GM18909 (cell line): ENCODE measurements at regions not wholly inside any gene's neighbourhood (a gene's known extent, or its start where the extent isn't known, plus 50 kb on each side); places are given as distances from the start of the nearest gene placed in this dataset.

Experiments
- ATAC-seq: cut with Tn5 transposase; IDR thresholded peaks from one replicate; pipeline ENCODE4 v1.9.1; 2021; ENCODE audit warnings: mild to moderate bottlenecking; ENCODE audit not compliant: unreplicated experiment, poor library complexity

DNA sequence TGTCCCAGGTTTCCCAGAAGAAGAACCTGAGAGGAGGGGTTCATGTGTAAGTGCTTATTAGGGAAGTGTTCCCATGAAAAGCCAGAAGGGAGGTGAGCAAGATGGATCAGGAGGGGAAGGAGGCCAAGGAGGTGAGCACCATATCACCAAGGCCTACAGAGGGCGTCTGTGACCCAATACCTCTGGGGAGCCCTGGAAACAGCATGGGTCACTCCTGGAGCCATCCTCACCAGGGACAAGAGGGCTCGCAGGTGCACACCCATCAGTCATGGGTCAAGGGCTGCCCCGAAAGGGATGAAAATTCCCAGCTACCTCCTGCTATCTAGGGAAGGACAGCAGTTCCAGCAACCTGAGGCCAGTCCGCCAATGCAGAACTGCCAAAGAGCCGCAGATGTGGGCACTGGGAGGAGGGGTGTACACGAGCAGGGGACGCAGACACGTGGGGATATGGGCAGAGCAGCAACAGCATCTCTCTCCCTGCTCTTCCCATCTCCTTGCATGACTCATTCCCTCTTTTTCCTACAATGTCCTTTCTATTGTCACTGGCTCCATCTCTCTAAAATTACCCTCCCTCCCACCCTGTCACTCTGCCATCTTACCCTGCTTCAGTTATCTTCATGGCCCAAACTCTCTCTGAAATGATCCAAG, 167.6 kb upstream of the FSTL4 start:
- no peak for ATAC-seq

DNA sequence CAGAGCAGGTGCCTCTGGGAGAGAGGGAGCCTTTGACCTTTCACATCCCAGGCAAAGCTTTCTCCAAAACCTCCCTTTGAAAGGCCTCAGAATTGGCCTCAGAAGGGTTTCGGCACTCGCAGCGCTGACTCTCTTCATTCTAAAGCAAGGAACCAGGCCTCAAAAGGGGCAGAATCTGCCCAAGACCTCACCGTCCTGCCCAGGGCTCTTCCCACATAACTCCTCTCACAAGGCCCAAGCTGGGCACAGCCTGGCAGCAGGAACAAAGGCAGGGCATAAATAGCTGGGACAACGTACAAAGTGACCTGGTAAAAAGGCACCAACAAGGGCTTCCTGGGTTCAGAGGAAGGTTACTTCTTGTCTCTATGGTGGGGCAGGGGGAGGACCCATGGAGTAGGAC, 166.3 kb upstream of the FSTL4 start:
- ATAC-seq = no peak

DNA sequence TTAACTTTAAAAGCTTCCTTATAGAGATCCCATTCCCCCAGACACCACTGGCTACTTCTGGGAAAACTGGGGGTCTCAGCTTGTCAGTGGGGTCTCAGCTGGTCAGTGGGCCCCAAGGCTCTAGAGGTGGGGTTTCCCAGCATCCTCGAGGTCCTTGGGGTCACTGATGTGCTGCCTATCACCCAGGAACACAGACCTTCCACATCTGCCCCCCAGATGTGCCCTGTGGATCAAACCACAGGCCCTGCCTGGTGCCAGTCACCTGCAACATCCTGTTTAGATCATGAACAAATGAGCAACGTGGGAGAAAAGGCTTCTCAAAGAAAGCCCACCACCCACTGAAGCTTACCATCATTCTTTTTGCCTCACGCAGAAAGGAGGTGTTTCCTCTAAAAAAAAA, 165.6 kb upstream of the FSTL4 start:
- no peak for ATAC-seq

DNA sequence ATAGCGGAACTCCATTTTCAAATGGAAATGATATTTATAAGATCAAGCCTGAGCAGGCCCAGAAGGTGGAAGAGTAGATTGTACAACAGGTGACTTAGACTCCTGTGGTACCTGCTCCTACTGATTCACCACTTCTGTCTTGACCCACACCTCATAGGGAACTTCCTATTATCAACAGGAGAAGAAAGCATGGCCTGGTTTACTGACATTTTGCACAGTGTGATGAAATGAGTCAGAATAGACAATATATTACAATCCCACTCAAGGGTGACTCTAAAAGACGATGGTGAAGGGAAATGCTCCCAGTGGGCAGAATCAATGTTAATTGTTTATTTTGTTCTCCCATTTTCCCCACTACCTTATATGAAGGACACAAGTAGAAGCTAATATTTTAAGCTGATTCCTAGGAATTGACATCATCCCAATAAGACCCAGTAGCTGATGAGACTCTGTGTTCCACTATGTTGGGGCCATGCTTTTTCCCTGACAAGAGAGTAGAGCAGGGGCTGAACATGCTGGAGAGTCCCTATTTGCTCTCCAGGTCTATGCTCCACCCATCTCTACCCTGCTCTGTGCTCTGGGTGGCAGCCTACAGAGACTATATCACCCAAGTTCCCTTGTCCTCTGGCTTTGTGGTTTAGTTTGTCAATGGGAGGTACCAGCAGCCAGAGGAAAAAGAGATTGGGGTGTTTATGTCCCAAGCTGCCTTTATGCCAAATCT, 163.4 kb upstream of the FSTL4 start:
- ATAC-seq = no peak

DNA sequence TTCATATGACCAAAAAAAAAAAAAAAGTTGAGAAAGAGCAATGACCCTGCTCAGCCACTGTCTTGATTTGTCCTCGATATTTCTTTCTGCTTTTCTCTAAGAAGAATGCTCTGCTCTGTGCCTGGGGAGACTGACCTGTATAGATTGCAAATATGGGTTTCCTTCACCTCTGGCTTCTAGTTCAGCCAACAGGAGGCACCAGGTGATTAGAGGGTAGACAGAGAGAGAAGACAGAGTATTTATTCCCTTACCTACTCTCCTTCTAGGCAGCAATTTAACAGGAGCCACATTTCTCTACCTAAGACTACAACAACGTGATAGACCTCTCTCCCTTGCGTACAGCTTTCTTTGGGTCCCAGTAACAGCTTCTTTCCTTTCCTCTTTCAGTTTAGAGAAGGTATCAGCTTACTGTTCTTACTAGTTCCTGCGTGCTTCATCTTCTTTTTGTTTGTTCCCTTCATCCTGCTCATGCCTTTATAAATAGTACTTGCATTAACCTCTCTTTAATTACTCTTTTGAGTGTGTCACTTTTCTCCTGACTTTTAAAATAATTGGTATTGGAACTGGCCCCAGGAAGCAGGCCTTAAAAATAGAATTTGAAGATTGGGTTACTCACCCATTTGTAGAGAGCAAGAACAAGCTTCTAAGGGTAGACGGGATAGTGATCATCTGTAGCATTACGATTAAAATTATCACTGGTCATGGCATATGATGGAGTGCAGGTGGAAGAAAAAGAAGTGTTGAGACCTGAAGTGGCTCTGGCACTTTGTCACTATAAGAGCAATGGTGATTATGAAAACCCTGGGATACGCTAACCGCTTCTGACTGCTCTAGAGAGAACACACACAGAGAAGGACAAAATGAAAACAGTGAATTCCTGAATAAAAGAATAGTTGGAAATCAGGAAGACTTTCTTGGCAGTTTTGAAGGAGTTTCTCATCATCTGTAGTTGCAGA, 161.2 kb upstream of the FSTL4 start:
- ATAC-seq = no peak

DNA sequence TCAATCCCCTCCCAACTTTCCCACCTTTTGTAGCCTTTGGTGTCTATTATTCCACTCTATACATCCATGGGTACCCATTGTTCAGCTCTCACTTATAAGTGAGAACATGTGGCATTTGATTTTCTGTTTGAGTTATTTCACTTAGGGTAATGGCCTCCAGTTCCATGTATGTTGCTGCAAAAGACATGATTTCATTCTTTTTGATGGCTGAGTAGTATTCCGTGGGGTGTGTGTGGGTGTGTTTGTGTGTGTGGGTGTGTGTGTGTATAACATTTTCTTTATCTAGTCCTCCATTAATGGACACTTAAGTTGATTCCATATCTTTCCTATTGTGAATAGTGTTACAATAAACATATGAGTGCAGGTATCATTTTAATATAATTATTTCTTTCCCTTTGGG, 157.5 kb upstream of the FSTL4 start:
- no peak for ATAC-seq

DNA sequence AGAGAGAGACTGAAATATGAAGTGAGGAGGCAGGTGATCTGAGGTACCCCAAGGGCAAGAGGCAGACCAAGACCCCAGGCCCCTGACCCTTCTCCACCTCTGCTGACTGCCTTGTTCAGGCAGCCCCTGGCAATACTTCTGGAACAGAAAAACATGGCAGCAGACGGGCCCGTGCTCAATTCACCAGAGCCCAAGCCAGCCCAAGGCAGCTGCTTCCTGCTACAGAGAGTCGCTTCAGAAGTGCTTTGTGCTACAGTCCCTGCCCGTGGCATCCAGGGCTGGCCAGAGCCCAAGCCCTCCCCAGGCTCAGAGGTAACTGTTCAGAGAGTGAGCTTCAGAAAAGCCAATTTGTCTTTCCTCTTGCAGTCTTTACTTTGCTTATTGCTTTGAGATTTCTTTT, 151.4 kb upstream of the FSTL4 start:
- no peak for ATAC-seq

DNA sequence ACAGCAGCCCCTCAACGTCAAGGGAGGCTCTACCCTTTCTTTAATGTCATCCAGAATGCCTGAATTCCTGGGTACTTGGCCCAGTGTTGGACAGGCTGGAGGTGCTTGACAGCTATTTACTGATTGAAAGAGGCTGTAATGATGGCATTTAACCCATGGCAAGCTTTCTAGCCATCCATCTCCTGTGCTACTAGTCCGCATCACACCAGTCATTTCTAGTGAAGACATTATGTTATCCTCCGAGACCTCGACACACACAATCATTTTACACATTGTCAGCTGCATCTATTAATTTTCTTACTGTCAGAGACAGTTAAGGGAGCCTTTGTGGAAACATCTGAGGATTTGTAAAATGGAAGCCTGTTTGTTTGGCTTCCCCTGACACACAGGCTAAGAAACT, 149.3 kb upstream of the FSTL4 start:
- ATAC-seq = no peak

DNA sequence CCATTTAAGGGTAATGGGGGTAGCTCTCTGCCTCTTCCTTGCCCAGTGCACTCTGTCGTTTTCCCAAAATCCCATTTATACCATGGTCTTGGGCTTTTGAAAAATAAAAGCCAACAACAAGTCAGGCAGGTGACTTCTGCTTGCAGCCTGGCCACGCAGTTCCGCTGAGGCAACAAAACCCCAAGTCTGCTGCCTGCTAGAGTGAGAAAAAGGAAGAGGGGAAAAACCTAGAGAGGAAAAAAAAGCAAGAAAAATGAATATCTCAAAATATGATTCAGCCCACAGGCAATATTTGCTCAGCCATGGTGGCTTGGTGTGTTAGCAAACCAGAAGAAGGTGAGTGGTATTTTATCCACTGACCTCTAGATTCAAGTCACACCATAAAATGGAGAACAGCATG, 148.2 kb upstream of the FSTL4 start:
- no peak for ATAC-seq

DNA sequence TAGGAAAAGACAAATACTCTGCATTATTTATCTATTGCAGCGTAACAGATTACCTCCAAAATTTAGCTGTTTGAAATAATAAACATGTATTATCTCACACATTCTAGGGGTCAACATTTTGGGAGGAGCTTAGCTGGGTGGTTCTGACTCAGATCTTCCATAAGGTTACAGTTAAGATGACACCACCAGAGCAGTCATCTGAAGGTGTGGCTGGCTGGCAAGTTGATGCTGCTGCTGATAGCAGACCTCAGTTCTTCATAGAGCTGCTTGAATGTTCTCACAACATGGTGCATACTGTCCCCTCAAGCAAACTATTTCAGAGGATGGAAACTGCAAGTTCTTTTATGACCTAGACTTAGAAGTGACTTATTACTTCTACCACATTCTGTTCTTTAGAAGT, 146.3 kb upstream of the FSTL4 start:
- no peak for ATAC-seq

DNA sequence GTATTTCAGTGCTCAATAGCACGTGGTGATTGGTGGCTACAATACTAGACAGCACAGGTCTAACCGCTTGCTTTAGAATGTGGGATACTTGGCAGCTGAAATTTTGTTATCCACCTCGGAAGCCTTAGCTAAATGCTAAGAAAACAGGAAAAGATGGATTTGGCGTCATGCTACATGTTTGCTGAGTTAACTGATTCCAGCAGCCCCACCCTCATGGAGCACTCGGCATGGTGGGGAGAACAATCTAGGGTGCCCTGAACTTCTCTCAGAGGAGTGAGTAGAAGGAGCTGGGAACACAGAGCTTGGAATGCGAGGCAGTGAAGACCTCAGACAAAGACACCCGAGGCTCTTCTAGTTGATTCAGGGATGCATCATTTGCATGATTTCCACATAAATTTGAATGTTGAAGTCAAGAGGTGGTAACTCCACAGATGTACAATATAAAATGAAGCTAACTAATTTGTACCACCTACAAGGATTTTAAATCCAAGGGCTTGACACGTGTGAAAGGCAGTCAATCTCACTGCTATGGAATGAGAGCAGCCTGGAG, 145.1 kb upstream of the FSTL4 start:
- ATAC-seq = no peak

DNA sequence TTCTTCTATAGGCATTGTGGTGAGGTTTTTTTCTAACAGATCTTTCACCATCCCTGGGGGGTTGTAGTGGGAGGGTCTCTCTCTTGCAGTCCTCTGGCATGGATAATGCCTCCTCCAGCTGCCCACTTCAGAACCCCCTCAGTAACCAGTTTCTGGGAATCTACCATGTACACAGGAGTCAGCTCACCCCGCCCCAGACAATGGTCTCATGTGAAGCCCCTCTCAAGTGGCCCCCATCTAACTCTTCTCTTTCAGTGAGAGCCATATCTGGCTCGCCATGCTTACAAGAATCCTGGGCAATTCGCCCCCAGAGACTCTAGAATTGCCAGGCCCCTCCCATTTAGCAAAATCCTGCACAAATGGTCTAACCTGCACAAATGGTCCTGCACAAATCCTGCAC, 144.4 kb upstream of the FSTL4 start:
- no peak for ATAC-seq

DNA sequence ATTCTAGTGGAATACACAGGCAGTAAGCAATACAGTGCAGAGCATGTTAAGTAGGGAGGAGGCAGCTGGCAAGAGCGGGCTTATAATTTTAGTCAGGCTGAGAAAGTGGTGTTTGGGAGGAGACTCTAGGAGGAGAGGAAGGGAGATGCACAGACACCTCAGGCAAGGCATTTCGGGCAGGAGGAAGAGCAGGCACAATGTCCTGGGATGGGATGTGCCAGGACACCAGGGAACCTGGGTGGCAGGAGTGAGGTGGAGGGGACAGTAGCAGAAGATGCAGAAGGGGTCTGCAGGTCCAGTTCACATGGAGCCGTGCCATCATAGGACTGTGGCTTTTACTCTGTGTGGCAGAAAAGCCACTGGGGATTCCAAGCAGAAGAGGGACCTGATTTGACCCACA, 143.7 kb upstream of the FSTL4 start:
- ATAC-seq = no peak

DNA sequence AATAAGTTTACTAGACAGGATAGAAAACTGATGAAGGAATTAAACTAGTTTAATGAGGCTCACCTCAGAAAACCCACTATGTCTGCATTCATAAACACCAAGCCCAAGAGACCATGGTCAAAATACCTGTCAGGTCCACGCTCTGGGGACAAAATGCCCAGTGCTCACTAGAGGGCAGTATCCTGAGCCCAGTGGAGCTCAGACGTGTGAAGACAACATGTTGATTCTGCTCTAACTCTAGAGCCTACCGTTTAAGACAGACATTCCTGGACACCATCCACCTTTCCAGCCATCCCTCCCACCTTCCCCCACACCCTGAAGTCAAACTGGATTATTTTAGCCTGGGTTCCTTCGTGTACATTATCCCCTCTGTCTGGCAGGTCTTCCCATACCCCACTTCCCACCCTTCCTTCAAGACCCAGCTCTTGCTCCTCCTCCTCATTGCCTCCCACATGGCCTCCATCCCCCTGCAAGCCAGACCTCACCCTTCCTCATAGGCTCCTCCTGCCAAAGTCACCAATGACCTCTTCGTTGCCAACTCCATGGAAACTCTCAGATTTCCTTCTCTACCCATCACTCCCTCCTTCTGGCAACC, 142.3 kb upstream of the FSTL4 start:
- ATAC-seq = no peak

DNA sequence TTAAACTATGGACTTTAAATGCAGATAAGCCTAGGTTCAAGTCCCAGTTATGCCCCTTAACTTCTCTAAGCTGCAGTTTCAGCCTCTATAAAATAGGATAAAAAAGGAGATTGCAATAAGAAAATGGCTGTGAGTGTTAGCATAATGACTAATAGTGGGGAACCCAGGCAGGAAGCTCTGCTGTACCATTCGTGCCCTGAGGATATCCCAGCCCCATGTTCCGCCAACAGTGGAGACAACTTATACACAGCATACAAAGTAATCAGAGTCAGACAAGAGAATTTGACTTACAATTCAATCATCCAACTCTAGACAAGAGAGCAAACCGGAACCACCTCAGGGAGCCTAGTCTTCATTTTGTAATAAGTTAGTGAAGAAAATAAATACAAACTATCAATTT, 141.5 kb upstream of the FSTL4 start:
- no peak for ATAC-seq

DNA sequence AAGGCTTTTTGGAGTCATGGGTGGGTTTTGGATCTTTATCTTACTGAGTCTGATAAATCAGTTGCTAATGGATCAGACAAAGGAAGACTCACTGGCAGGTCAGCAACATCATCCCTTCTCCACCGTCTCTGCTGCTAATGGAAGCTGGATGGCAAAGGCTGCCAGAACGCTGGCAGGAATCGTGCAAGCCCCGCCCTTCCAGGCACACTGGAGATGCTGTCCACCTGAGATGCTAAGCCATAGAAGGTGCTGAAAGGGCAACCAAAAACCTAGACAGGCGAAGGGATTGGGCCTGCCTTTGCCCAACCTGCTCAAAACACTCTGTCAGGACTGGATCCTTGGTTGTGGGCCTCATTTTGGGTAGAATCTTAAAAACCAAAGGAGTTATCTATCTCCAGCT, 139.5 kb upstream of the FSTL4 start:
- no peak for ATAC-seq

DNA sequence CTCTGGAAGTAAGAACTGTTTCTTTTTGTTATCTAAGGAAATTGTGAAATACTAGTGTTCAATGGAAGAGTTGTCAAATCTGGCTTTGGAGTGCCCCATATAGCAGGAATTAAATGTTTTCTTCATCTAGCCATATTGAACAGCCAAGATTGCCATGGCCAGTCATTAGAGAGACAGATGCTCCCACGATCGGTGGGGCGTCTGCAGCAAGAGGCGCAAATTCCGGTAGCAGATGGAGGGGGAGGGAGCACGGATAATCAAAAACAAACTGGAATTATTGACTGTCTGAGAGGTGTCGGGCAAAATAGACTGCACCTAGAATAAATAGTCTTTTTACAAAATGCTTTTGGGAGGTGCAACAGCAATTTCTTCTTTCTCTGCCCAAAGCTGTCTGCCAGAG, 139.1 kb upstream of the FSTL4 start:
- ATAC-seq = no peak

DNA sequence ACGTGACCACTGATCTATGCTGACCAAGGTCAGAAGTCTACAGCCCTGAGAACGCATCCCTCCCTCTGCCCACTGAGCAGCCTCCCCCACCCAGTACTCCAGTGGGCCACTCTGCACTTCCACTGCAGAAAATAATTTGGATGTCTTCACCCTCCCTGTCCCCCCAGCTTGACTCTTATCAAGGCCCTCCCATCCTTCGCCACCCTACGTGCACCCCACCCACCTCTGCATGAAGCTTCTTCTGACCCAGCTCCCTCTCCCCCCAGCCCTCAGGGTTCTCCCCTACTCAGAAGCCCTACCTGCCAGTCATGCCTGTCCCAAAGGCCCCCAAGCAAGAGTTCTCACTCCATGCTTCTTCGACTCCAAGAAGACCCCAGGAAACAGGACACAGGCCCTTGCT, 138.5 kb upstream of the FSTL4 start:
- no peak for ATAC-seq

DNA sequence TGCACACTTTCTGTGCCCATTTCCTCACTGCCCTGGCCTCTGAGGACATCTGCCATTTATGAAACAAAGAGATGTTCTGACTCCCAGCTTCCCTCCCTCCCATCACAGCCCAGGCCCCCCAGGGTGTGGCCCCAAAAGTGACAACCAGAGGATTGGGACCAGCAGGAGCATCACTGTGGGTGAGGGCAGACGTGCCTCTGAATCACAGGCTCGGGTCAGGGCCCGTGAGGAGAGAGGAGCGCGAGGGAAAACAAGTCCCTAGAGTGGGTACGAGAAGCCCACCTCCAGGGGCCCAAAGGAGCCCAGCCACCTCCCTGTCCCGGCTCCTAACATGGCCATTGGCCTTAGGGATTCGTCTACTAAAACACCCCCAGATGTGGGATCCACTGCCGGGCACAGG, 138.0 kb upstream of the FSTL4 start:
- no peak for ATAC-seq

DNA sequence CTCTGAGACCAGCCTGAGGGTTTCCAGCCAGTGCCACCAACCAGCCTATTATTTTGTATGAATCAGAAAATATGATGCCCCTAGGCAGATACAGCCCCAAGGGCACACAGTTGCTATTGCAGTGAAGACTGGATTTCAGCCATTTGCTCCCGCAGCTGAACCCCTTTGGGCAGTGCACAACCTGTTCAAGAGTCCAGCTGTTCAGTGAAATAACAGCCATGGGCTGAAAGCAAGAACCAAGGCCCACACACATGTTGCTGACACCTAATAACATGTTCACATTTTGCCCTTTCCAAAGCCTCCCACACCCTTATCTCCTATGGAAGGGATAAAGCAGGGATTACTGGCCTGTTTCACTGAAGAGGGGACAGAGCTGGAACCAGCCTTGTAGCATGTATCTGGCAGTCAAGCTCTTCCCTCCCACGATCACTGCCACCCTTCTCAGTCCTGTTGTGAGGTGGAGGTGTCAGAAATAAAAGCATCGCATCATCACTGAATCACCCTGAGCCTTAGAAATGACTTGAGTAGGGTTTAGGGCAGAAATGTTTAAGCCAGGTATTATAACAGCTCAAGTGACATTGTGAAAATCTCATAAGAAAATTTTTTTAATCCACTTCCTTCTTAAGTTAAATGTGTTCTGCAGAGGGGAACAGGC, 137.1 kb upstream of the FSTL4 start:
- ATAC-seq = no peak
